GM19351 (cell line): ENCODE measurements at regions not wholly inside any gene's neighbourhood (a gene's known extent, or its start where the extent isn't known, plus 50 kb on each side); places are given as distances from the start of the nearest gene placed in this dataset.

Experiments used
- ATAC-seq: cut with Tn5 transposase; IDR thresholded peaks from one replicate; pipeline ENCODE4 v1.9.1; 2021; ENCODE audit warnings: mild to moderate bottlenecking, moderate library complexity; ENCODE audit not compliant: unreplicated experiment

DNA sequence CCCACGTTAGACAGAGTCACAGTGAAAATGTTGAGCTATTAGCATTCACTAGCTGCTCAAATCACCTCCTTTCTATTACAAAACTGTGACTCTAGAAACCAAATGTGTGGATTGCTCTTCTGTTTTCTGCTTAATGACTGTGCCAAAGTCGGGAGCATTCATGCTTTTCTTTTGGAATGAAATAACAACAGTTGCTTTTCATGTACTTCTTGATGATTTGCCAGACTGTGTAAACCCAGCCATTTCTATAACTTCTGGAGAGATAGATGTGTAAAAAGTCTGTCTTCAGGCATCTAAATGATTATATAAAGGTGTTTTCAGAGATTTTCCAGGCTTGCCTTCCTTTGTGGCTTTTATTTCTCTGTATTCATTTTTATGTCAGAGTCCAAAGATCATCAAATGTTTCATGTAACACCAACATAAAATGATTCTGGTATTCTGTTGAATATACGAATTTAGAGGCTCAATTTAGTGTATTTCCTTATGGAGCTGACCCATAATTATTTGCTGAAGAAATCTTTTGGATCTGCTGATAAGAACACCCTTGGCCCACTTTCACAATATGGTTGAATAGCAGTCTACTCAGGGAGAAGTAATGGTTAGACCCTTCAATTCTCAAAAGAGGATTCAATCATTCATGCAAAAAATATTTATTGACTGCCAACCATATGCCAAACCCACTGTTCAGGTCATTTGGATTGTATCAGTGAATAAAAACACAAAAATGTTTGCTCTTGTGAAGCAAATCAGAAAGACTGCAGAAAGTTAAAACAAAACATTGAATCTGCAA, 581.2 kb downstream of the CDH18 start:
- ATAC-seq = no peak

GRCh38 chr5:19408149-19408548, 579.9 kb downstream of the CDH18 start:
- no peak for ATAC-seq

DNA sequence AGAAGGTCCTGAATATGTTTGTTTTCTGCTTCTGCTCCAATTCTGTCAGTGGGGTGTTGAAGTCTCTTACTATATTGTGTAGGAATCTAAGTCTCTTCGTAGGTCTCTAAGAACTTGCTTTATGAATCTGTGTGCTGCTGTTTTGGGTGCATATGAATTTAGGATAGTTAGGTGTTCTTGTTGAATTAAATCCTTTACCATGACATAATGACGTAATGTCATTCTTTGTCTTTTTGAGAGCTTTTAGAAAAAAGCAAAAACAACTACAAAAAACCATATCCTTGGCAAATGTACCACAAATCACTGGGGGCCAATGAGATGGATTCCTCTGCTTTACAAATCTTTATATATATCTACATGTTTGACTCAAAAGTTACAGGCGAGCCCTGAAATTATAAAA, 576.1 kb downstream of the CDH18 start:
- no peak for ATAC-seq
